Epithelial cell of esophagus (primary cell): ENCODE measurements at regions not wholly inside any gene's neighbourhood (a gene's known extent, or its start where the extent isn't known, plus 50 kb on each side); places are given as distances from the start of the nearest gene placed in this dataset.

Experiments
- DNase-seq: peaks from one replicate; pipeline ENCODE4 v3.0.0; 2010; ENCODE audit warnings: low read depth
- H3K4me3 ChIP-seq: 2 replicates; pipeline ENCODE4 v1.5.1; 2011; ENCODE audit warnings: mild to moderate bottlenecking, low read length, control low read depth
- CTCF ChIP-seq: IDR thresholded peaks from 2 replicates; pipeline ENCODE4 v1.5.1; 2011; ENCODE audit warnings: low read depth, mild to moderate bottlenecking, low read length, control low read depth, inconsistent platforms; ENCODE audit not compliant: insufficient read depth; ENCODE audit errors: missing control alignments

- DNase-seq, result no peak
- no peak for TF ChIP-seq CTCF
- H3K4me3 ChIP-seq, result no peak overlapping the region
These were observed 428.6 kb downstream of the PSAT1 start for GRCh38 chr9:78725503-78725902.

GRCh38 chr9:78745331-78745730 lies 448.4 kb downstream of the PSAT1 start:
- no peak for TF ChIP-seq CTCF
- DNase-seq, result peak; percentile 1
- H3K4me3 ChIP-seq, result no peak overlapping the region

GRCh38 chr9:78746010-78746409 lies 449.1 kb downstream of the PSAT1 start:
- DNase-seq, result peak; percentile 26
- no peak for TF ChIP-seq CTCF
- no peak overlapping the region for H3K4me3 ChIP-seq

GRCh38 chr9:78753039-78753438 lies 456.1 kb downstream of the PSAT1 start:
- TF ChIP-seq CTCF, result no peak
- DNase-seq, result peak; percentile 17
- H3K4me3 ChIP-seq, result no peak overlapping the region

GRCh38 chr9:78756813-78757510 lies 460.0 kb downstream of the PSAT1 start:
- H3K4me3 ChIP-seq, result no peak overlapping the region
- no peak for DNase-seq
- no peak for TF ChIP-seq CTCF

- no peak for DNase-seq
- TF ChIP-seq CTCF, result no peak
- H3K4me3 ChIP-seq, result no peak overlapping the region
These were observed 466.5 kb downstream of the PSAT1 start for GRCh38 chr9:78763424-78763823.

- H3K4me3 ChIP-seq, result no peak overlapping the region
- DNase-seq, result no peak
- no peak for TF ChIP-seq CTCF
These were observed 468.9 kb downstream of the PSAT1 start for GRCh38 chr9:78765861-78766260.
